SK-N-SH (cell line): ENCODE measurements at regions not wholly inside any gene's neighbourhood (a gene's known extent, or its start where the extent isn't known, plus 50 kb on each side); places are given as distances from the start of the nearest gene placed in this dataset.

Experiments
- CTCF ChIA-PET: fragments of 300-600, 350-600 bp; formaldehyde crosslinking; extraction: SDS; loops from one replicate; lab custom pipeline; 2021; lab: Yijun Ruan, JAX
- POLR2A ChIA-PET: fragments of 350-600 bp; sonication (Branson Sonifier 250); formaldehyde crosslinking; extraction: SDS; loops from one replicate; lab custom pipeline; 2020; ENCODE audit warnings: antibody characterized with exemption, inconsistent platforms; lab: Yijun Ruan, JAX
- DNase-seq: peaks from one replicate; pipeline ENCODE4 v3.0.0; 2012
- H2AFZ ChIP-seq: fragments of 200-600 bp; sonication (generic); 2 replicates; pipeline ENCODE4 v1.8.1; 2016; ENCODE audit warnings: antibody characterized with exemption, mild to moderate bottlenecking, low read depth
- H3F3A ChIP-seq: fragments of 200-600 bp; sonication (generic); replicated peaks from 2 replicates; pipeline ENCODE3; 2016; ENCODE audit warnings: antibody characterized with exemption, mild to moderate bottlenecking; ENCODE audit not compliant: insufficient read depth
- H3K27ac ChIP-seq, 2 experiments: fragments of 200-500 bp in 1 of 2; fragments of 200-600 bp in 1 of 2; sonication (Bioruptor generic) in 1 of 2; sonication (generic), shearing (Covaris generic) in 1 of 2; 2 replicates each; pipeline versions ENCODE4 v1.5.1 to v1.6.1; 2014 to 2016; ENCODE audit warnings: low read depth in 2 of 2, inconsistent platforms in 1 of 2, low read length in 1 of 2, mild to moderate bottlenecking in 1 of 2, mixed read lengths in 1 of 2
- H3K27me3 ChIP-seq: fragments of 200-600 bp; sonication (generic), shearing (Covaris generic); 2 replicates; pipeline ENCODE4 v1.6.1; 2016; ENCODE audit warnings: mixed run types; ENCODE audit not compliant: insufficient read depth
- H3K36me3 ChIP-seq, 2 experiments: fragments of 200-500 bp in 1 of 2; fragments of 200-600 bp in 1 of 2; sonication (Bioruptor generic) in 1 of 2; sonication (generic) in 1 of 2; replicated peaks in 1 of 2; 2 replicates each; pipeline versions ENCODE3 to v1.5.1; 2014 to 2016; ENCODE audit warnings: low read length in 1 of 2, mild to moderate bottlenecking in 1 of 2; ENCODE audit not compliant: insufficient read depth in 2 of 2, control insufficient read depth in 1 of 2
- H3K4me1 ChIP-seq, 2 experiments: fragments of 200-500 bp in 1 of 2; fragments of 200-600 bp in 1 of 2; sonication (Bioruptor generic) in 1 of 2; sonication (generic), shearing (Covaris generic) in 1 of 2; 2 replicates each; pipeline versions ENCODE4 v1.5.1 to v1.6.1; 2014 to 2016; ENCODE audit warnings: low read depth in 1 of 2, low read length in 1 of 2, mixed run types in 1 of 2; ENCODE audit not compliant: insufficient read depth in 2 of 2, control insufficient read depth in 1 of 2
- H3K4me2 ChIP-seq: fragments of 200-600 bp; sonication (generic), shearing (Covaris generic); 2 replicates; pipeline ENCODE4 v1.6.1; 2017; ENCODE audit warnings: mixed run types
- H3K4me3 ChIP-seq, 2 experiments: fragments of 200-500 bp in 1 of 2; fragments of 200-600 bp in 1 of 2; sonication (Bioruptor generic) in 1 of 2; sonication (generic), shearing (Covaris generic) in 1 of 2; 2 replicates each; pipeline versions ENCODE4 v1.5.1 to v1.8.1; 2014 to 2016; ENCODE audit warnings: low read depth in 2 of 2, inconsistent platforms in 1 of 2, low read length in 1 of 2, mild to moderate bottlenecking in 1 of 2, mixed read lengths in 1 of 2, moderate library complexity in 1 of 2
- H3K79me2 ChIP-seq: fragments of 200-600 bp; sonication (generic); 2 replicates; pipeline ENCODE4 v1.8.1; 2017; ENCODE audit warnings: mild to moderate bottlenecking; ENCODE audit not compliant: insufficient read depth
- H3K9ac ChIP-seq: fragments of 200-600 bp; sonication (generic); 2 replicates; pipeline ENCODE4 v1.6.1; 2017; ENCODE audit warnings: mixed run types
- H3K9me2 ChIP-seq: fragments of 200-600 bp; sonication (generic); 2 replicates; pipeline ENCODE4 v1.6.1; 2017; ENCODE audit warnings: mixed run types
- H3K9me3 ChIP-seq: fragments of 200-600 bp; sonication (generic); 2 replicates; pipeline ENCODE4 v1.6.1; 2017; ENCODE audit warnings: mixed run types, mild to moderate bottlenecking, moderate library complexity
- H4K20me1 ChIP-seq: fragments of 200-600 bp; sonication (generic); 2 replicates; pipeline ENCODE4 v1.6.1; 2017; ENCODE audit warnings: mild to moderate bottlenecking, mixed run types; ENCODE audit not compliant: insufficient read depth
- EZH2phosphoT487 ChIP-seq: fragments of 200-600 bp; sonication (generic); IDR thresholded peaks from 2 replicates; pipeline ENCODE4 v1.6.1; 2017; ENCODE audit warnings: low read depth, mixed run types, mild to moderate bottlenecking, antibody characterized with exemption, moderate library complexity, borderline replicate concordance
- FOSL2 ChIP-seq: IDR thresholded peaks from 2 replicates; pipeline ENCODE4 v1.4.0; 2012; ENCODE audit warnings: low read depth, mild to moderate bottlenecking, moderate library complexity, borderline replicate concordance
- FOXJ3 ChIP-seq: sonication (generic); formaldehyde crosslinking; IDR thresholded peaks from 2 replicates; pipeline ENCODE4 v1.5.1; 2020; ENCODE audit warnings: mild to moderate bottlenecking, missing genetic modification reagents
- FOXM1 ChIP-seq: IDR thresholded peaks from 2 replicates; pipeline ENCODE4 v1.4.0; 2012; ENCODE audit warnings: low read depth, mild to moderate bottlenecking
- GATA2 ChIP-seq: sonication (generic); formaldehyde crosslinking; IDR thresholded peaks from 2 replicates; pipeline ENCODE4 v1.5.0; 2020; ENCODE audit warnings: mild to moderate bottlenecking, missing genetic modification reagents
- JUND ChIP-seq: IDR thresholded peaks from 2 replicates; pipeline ENCODE4 v1.4.0; 2012
- POLR2AphosphoS5 ChIP-seq: IDR thresholded peaks from 2 replicates; pipeline ENCODE4 v1.6.1; 2012; ENCODE audit warnings: low read depth, low read length
- RAD21 ChIP-seq: IDR thresholded peaks from 2 replicates; pipeline ENCODE4 v1.6.1; 2012; ENCODE audit warnings: mild to moderate bottlenecking, low read length
- RCOR1 ChIP-seq: fragments of 150-350 bp; IDR thresholded peaks from 2 replicates; pipeline ENCODE4 v1.6.1; 2017; ENCODE audit warnings: antibody characterized with exemption, low read length
- RFX5 ChIP-seq: IDR thresholded peaks from 2 replicates; pipeline ENCODE4 v1.6.1; 2012; ENCODE audit warnings: mild to moderate bottlenecking, improper control_type of control experiment, low read length
- RXRA ChIP-seq: IDR thresholded peaks from 2 replicates; pipeline ENCODE4 v1.4.0; 2012; ENCODE audit warnings: low read depth, mild to moderate bottlenecking, borderline replicate concordance
- SIN3A ChIP-seq: IDR thresholded peaks from 2 replicates; pipeline ENCODE4 v1.6.1; 2012; ENCODE audit warnings: low read depth, mild to moderate bottlenecking, low read length, moderate library complexity, borderline replicate concordance
- SMC3 ChIP-seq: IDR thresholded peaks from 2 replicates; pipeline ENCODE4 v1.6.1; 2012; ENCODE audit warnings: low read depth, low read length, improper control_type of control experiment
- TCF12 ChIP-seq: IDR thresholded peaks from 2 replicates; pipeline ENCODE4 v1.4.0; 2012
- YY1 ChIP-seq: IDR thresholded peaks from 2 replicates; pipeline ENCODE4 v1.4.0; 2012; ENCODE audit warnings: low read depth, mild to moderate bottlenecking
- WGBS: methylation state at CpG from one replicate; pipeline ENCODE4 v1.1.6; 2017; ENCODE audit warnings: low lambda C conversion rate; 5-methylcytosine and 5-hydroxymethylcytosine counted together
- TF ChIP-seq, protein P1 (sequence below): IDR thresholded peaks from 2 replicates; pipeline ENCODE4 v1.6.1; 2012; ENCODE audit warnings: mild to moderate bottlenecking, low read depth, low read length, moderate library complexity
- TF ChIP-seq, protein P2 (sequence below): fragments of 200-600 bp; sonication (generic); IDR thresholded peaks from 2 replicates; pipeline ENCODE4 v1.6.1; 2017; ENCODE audit warnings: antibody characterized with exemption, mild to moderate bottlenecking, moderate library complexity
- TF ChIP-seq, protein P3 (sequence below): IDR thresholded peaks from 2 replicates; pipeline ENCODE4; 2012
- TF ChIP-seq, protein P4 (sequence below): fragments of 150-350 bp; IDR thresholded peaks from 2 replicates; pipeline ENCODE4 v1.6.1; 2017; ENCODE audit warnings: antibody characterized with exemption, low read length, low read depth, borderline replicate concordance
- TF ChIP-seq, protein P5 (sequence below): IDR thresholded peaks from 2 replicates; pipeline ENCODE4 v1.4.0; 2012; ENCODE audit warnings: low read depth, borderline replicate concordance

DNA sequence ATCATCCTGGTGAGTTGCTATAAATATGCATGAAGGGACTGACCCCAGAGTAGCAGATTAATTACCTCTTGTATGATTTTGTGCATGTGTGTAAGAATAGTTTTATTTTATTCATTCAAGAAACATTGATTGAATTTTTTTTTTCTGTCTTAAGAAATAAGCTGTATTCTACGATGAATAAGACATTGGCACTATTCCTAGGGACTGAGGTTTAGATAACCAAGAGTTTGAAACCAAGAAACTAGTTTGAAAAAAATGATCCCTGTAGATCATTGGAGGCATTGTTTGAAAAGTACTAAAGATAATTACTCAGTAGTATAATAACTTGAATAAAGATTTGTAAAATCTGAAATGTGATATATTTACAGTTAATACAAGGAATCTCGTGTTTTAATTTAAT is 1086.9 kb downstream of the PCDH7 start:
- Histone ChIP-seq H3K27me3 (no peaks in the 10 kb centered on the region), H3K79me2 (no peaks in the 10 kb centered on the region), H3K36me3 (no peaks in the 10 kb centered on the region), H3K9me3 (no peaks in the 10 kb centered on the region), H2AFZ (no peak overlapping the region), H3K9ac (no peak overlapping the region), H3K4me3 (no peak overlapping the region), H3K9me2 (no peaks in the 10 kb centered on the region), H4K20me1 (no peaks in the 10 kb centered on the region), H3K4me2 (no peak overlapping the region), H3K27ac (no peak overlapping the region), H3K4me1 (no peaks in the 10 kb centered on the region), H3F3A (no peaks in the 10 kb centered on the region)
- ChIA-PET CTCF (no interaction called here), POLR2A (no interaction called here)
- 2% methylated on average over 2 of the region's 2 CpGs for WGBS
- no peak for TF ChIP-seq FOXJ3 (CRISPR knock-in tag)
- TF ChIP-seq JUND = no peak
- DNase-seq = no peak

DNA sequence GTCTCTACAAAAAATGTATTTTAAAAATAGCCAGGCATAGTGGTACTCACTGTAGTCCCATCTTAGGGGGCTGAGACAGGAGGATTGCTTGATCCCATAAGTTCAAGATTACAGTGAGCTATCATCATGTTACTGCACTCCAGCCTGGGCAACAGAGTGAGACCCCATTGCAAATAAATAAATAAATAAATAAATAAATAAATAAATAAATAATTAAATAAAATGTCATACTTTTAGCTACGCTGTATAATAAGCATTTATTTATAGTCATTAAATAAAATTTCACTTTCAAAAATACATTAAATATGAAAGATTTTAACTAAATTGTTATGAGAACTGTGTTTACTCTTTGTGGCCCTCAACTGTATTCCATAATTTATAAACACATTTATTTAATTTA is 1124.2 kb downstream of the PCDH7 start:
- no peaks in the 10 kb centered on the region for H3K27me3 ChIP-seq
- H3K27ac ChIP-seq = no peak overlapping the region
- no peak overlapping the region for H2AFZ ChIP-seq
- H3K36me3 ChIP-seq = no peaks in the 10 kb centered on the region
- no peaks in the 10 kb centered on the region for H4K20me1 ChIP-seq
- no peak overlapping the region for H3K4me3 ChIP-seq
- no peak overlapping the region for H3K9ac ChIP-seq
- CTCF ChIA-PET = no interaction called here
- H3K4me2 ChIP-seq = no peak overlapping the region
- no peaks in the 10 kb centered on the region for H3K9me2 ChIP-seq
- no peaks in the 10 kb centered on the region for H3F3A ChIP-seq
- H3K79me2 ChIP-seq = no peaks in the 10 kb centered on the region
- no peaks in the 10 kb centered on the region for H3K4me1 ChIP-seq
- TF ChIP-seq, protein P1, sequence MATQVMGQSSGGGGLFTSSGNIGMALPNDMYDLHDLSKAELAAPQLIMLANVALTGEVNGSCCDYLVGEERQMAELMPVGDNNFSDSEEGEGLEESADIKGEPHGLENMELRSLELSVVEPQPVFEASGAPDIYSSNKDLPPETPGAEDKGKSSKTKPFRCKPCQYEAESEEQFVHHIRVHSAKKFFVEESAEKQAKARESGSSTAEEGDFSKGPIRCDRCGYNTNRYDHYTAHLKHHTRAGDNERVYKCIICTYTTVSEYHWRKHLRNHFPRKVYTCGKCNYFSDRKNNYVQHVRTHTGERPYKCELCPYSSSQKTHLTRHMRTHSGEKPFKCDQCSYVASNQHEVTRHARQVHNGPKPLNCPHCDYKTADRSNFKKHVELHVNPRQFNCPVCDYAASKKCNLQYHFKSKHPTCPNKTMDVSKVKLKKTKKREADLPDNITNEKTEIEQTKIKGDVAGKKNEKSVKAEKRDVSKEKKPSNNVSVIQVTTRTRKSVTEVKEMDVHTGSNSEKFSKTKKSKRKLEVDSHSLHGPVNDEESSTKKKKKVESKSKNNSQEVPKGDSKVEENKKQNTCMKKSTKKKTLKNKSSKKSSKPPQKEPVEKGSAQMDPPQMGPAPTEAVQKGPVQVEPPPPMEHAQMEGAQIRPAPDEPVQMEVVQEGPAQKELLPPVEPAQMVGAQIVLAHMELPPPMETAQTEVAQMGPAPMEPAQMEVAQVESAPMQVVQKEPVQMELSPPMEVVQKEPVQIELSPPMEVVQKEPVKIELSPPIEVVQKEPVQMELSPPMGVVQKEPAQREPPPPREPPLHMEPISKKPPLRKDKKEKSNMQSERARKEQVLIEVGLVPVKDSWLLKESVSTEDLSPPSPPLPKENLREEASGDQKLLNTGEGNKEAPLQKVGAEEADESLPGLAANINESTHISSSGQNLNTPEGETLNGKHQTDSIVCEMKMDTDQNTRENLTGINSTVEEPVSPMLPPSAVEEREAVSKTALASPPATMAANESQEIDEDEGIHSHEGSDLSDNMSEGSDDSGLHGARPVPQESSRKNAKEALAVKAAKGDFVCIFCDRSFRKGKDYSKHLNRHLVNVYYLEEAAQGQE = no peak
- TF ChIP-seq, protein P2, sequence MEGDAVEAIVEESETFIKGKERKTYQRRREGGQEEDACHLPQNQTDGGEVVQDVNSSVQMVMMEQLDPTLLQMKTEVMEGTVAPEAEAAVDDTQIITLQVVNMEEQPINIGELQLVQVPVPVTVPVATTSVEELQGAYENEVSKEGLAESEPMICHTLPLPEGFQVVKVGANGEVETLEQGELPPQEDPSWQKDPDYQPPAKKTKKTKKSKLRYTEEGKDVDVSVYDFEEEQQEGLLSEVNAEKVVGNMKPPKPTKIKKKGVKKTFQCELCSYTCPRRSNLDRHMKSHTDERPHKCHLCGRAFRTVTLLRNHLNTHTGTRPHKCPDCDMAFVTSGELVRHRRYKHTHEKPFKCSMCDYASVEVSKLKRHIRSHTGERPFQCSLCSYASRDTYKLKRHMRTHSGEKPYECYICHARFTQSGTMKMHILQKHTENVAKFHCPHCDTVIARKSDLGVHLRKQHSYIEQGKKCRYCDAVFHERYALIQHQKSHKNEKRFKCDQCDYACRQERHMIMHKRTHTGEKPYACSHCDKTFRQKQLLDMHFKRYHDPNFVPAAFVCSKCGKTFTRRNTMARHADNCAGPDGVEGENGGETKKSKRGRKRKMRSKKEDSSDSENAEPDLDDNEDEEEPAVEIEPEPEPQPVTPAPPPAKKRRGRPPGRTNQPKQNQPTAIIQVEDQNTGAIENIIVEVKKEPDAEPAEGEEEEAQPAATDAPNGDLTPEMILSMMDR = no peak
- TF ChIP-seq SMC3 = no peak
- no peak for TF ChIP-seq GATA2
- TF ChIP-seq, protein P3, sequence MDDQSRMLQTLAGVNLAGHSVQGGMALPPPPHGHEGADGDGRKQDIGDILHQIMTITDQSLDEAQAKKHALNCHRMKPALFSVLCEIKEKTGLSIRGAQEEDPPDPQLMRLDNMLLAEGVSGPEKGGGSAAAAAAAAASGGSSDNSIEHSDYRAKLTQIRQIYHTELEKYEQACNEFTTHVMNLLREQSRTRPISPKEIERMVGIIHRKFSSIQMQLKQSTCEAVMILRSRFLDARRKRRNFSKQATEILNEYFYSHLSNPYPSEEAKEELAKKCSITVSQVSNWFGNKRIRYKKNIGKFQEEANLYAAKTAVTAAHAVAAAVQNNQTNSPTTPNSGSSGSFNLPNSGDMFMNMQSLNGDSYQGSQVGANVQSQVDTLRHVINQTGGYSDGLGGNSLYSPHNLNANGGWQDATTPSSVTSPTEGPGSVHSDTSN = no peak
- TF ChIP-seq POLR2AphosphoS5 = no peak
- TF ChIP-seq RAD21 = no peak
- TF ChIP-seq, protein P4, sequence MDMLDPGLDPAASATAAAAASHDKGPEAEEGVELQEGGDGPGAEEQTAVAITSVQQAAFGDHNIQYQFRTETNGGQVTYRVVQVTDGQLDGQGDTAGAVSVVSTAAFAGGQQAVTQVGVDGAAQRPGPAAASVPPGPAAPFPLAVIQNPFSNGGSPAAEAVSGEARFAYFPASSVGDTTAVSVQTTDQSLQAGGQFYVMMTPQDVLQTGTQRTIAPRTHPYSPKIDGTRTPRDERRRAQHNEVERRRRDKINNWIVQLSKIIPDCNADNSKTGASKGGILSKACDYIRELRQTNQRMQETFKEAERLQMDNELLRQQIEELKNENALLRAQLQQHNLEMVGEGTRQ = no peak
- TF ChIP-seq RFX5 = no peak
- TF ChIP-seq JUND = no peak
- no peak for TF ChIP-seq SIN3A
- TF ChIP-seq FOXJ3 (CRISPR knock-in tag) = no peak
- TF ChIP-seq, protein P5, sequence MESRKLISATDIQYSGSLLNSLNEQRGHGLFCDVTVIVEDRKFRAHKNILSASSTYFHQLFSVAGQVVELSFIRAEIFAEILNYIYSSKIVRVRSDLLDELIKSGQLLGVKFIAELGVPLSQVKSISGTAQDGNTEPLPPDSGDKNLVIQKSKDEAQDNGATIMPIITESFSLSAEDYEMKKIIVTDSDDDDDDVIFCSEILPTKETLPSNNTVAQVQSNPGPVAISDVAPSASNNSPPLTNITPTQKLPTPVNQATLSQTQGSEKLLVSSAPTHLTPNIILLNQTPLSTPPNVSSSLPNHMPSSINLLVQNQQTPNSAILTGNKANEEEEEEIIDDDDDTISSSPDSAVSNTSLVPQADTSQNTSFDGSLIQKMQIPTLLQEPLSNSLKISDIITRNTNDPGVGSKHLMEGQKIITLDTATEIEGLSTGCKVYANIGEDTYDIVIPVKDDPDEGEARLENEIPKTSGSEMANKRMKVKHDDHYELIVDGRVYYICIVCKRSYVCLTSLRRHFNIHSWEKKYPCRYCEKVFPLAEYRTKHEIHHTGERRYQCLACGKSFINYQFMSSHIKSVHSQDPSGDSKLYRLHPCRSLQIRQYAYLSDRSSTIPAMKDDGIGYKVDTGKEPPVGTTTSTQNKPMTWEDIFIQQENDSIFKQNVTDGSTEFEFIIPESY = no peak
- no peak for TF ChIP-seq RXRA
- TF ChIP-seq YY1 = no peak
- no peak for TF ChIP-seq FOXM1
- no peak for TF ChIP-seq TCF12
- no peak for TF ChIP-seq FOSL2
- no peak for TF ChIP-seq RCOR1
- no peak for TF ChIP-seq EZH2phosphoT487
- no peak for DNase-seq
- no peaks in the 10 kb centered on the region for H3K9me3 ChIP-seq
- POLR2A ChIA-PET = no interaction called here
- 7% methylated on average over 1 of the region's 1 CpG for WGBS
